Stimulated activated naive CD4-positive, alpha-beta T cell treated with Interleukin-2 at 50 U/mL for 16 hours (primary cell): ENCODE measurements at regions not wholly inside any gene's neighbourhood (a gene's known extent, or its start where the extent isn't known, plus 50 kb on each side); places are given as distances from the start of the nearest gene placed in this dataset.
"Not testable (repeated sequence)": the region's sequence is repeated elsewhere in the genome, so short reads cannot be mapped to it uniquely, and the experiment has no call there.

Experiments used
- DNase-seq: peaks from one replicate; lab custom pipeline; 2025; lab: John Stamatoyannopoulos, UW

DNA sequence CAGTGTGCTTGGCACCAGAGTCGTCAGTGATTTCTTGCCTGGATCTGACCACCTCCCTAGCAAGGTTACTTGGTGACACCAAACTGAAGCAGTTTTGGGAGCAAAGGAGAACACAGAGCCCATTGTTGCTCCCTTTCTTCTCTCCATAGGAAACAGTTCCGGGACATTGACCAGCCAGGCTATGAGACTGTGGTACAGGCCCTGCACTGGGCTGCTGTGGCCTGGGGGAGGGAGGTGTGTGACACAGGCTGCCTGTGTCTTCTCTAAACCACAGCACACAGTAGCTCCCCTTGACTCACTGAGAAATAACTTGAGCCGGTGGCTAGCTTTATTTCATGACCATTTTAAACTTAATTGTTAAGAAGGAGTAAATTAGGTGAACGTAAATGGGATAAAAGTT is 214.8 kb upstream of the UBL3 start:
- DNase-seq: no peak

DNA sequence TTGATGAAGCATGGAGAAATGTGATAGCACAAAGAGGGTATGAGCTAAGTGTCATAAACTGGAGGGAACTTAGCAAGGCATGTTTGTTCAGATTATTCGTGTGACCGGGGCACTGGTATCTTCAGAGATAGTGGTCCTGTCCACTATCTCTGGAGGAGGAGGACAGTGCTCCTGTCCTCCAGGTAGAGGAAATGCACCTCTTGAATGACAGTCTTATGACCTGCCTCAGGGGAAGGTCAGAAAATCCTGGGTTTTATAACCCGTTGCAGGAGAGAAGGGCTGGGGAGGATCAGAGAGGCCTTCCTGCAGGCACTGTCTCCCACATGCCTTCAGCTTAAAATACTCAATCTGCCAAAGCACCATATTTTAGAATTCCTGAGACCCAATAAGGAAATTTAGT is 213.5 kb upstream of the UBL3 start:
- no peak for DNase-seq

DNA sequence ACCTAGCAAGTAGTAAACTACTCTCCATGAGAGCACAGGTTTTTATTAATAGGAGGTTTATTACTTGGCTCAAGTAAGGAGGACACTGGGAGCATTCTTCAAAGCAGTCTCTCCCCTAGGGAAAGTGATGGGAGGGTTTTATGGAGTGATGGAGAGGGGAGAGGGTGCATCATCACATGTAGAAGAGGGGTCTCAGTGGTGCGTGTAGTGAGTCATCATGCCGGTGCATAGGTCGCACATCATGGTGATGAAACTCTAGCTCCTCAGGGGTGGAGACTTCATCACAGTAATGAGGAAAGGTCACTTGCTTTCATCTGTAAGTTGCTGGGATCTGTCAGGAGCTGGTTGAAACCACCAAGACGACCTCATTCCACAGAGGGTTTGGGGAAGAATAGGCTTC is 210.8 kb upstream of the UBL3 start:
- DNase-seq: no peak

DNA sequence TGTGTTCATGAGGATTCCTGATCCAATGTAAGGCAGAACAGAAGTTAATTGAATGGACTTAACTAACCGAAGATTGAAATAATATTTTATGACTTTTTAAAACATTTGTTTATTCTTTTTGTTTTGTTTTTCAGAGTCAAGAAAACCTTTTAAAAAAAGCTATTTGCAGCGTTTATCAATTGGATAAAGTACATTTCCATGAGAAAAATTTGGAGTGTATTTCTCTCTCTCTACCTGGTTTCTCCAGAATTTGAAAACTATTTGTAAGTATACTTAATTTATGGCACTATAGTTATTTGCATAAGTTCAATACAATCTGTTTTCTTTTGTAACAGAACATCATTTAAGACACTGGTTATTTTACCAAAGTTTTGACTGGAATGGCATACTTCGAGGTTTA is 208.0 kb upstream of the UBL3 start:
- no peak for DNase-seq

DNA sequence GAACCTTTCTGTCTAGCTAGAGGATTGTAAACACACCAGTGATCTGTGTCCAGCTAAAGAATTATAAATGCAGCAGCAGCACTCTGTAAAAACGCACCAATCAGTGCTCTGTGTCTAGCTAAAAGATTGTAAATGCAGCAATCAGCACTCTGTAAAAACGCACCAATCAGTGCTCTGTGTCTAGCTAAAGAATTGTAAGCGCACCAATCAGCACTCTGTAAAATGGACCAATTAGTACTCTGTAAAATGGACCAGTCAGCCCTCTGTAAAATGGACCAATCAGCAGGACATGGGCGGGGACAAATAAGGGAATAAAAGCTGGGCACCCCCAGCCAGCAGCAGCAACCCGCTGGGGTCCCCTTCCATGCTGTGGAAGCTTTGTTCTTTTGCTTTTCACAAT is 204.1 kb upstream of the UBL3 start:
- DNase-seq: not testable (repeated sequence)

DNA sequence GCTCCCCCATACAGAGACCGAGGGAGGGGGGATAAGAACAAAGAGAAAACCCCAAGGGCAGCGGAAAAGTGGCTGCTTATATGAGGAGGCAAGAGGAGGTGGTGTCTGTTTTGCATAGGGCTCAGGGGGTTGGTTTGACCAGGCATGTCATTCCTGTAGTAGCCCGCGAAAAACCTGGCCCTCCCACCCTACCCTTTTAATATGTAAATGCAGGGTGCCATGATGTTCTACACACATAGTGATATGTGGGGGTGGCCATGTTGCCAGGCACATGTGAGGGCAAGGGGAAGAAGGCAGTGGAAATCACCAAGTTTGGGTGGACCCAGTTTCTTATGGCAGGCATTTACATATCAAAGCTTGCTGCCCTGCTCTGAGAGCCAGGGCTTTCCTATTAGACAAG is 203.5 kb upstream of the UBL3 start:
- DNase-seq: no peak

DNA sequence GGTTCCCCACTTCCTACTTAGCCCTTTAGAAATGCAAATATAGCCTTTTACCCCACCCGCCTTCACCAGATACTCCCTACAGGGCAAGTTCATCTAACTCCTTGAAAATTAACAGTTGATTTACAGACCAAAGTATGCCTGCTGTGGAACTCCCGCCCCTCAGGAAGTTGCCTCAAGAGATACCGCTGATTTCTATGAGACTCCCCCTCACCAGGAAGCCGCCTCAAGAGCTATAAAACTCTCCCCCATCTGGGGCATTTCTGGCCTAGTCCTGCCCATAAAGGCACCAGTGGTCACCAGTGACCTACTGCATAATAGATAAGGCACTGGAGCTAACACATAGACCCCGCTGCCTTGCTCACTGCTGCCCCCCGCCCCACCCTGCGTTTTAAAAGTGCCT is 201.7 kb upstream of the UBL3 start:
- no peak for DNase-seq

DNA sequence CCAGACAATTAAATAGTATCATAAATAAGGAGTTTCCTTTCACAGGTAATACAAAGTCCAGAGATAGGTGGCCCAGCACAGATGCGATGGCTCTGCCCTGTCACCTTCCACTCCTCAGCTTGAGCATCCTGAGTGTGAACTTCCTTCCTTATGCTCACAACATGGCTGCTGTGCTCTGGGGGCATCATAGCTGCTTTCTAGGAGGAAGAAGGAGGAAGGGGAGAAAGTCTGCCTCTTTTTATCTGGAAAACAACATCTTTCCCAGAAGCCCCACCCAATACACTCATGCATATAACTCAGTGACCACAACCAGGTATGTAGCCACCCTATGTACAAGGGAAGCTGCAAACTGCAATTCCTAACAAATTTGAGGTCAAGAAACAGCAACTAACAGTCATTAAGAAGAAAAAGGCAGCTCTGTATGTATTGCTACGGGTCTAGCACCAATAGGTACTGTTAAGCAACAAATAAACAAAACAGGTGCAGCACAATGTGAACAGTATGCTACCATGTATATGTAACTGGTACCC is 201.2 kb upstream of the UBL3 start:
- no peak for DNase-seq

DNA sequence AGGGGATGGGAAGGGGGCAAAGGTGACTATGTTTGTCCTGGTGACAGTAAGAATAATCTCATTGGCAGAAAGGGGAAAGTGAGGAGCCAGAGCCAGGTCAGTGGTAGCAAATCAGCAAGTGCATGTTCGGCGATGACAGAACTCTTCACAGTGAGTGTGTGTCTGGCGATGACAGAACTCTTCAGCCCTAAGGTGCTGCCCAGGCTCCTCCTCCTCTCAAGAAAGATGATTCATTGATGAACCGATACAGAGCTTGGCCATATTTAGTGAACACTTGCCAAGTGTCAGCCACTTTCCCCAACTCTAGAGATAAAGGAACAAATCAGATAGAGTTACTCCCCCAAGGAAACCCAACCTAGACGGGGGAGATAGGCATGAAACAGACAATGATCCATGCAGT is 199.3 kb upstream of the UBL3 start:
- no peak for DNase-seq

DNA sequence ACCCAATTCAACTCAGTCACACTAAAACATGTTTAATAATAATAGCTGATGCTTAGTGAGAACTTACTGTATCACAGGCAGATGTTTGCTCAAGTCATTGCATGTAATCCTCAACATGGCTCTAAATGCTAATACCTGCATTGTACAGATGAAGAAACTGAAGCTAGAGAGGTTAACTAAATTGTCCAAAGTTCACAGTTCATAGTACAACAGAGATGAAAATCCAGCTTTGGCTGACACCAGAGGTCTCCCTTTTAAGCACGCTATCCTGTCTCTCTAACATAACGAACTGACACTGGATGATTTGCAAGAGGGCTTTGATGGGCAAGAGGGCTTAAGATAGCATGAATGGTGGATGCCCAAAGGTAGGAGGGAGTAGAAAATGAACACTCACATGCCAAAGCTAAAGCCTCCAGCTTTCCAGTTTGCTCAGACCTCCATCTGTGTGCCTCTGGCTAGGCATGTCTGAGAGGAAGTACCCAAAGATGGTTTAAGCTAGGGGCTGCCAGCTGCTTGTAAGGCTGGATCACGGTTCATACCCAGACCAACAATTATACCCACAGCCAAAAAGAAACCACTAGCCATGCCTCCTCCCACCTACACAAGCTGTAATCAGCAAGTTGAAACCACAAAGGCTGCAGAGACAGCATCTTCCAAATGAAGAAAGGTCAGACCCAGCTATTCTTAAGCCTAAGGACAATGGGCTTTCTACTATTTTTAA is 196.9 kb upstream of the UBL3 start:
- DNase-seq: no peak

DNA sequence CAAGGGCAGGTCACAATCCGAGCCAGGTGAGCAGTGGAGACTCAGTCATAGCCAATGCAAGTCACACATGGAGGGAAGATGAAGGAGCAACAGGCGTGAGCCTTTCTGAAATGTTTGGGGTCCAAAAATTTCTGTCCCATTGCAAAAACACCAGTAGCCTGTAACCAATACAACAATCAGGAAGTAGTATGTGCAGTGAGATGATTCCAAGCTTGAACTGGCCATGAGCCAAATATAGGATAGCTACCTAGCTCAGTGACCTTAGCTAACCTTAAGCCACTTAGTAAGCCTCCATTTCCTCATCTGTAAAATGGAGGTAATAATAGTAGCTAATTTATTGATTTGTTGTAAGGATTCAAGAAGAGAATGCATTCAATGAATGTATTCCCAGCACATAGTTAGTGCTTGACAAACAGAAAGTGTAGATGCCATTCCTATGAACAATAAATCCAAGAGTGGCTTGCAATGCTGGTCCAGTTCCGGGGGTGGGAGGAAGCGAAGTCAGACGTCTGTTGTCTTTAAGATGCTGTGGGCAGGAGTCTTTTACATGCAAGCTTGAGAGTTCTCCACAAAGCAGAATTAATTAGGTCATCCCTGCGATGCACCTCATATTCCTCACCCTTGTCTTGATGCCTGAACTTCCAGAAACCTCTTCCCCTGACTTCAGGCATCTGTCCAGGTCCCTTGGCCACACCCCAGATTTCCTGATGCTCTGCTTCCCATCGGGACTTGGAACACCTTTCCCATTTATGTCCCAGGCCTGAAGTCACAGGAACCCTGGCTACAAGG is 195.7 kb upstream of the UBL3 start:
- no peak for DNase-seq

DNA sequence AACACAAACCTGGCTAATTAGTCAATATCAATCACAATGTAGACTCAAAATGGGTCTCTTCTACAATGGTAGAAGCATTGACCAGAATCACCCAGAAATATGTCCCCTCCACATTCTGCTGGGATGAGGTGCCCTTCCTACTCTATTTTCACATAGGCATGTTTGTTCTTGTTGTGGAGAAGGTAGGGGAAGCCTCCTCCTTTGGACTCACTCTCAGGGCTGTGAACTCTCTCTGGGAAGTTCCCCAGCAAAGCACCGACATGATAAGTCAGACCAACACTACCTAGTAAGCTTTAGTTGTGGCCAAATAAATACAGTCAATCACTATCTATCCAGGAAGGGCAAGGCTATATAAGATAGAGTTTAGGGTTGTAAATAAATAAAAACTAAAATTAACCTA is 194.5 kb upstream of the UBL3 start:
- no peak for DNase-seq

DNA sequence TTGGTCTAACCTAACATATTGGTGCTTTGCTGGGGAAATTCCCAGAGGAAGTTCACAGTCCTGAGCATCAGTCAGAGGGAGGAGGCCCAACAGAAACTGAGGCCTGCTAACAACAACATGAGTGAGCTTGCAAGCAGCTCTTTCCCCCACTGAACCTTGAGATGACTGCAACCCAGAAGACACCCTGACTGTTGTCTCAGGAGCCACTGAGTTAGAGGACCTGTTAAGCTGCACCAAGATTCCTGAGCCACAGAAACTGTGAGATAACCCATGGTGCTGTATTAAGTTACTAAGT is 193.2 kb upstream of the UBL3 start:
- DNase-seq: no peak

DNA sequence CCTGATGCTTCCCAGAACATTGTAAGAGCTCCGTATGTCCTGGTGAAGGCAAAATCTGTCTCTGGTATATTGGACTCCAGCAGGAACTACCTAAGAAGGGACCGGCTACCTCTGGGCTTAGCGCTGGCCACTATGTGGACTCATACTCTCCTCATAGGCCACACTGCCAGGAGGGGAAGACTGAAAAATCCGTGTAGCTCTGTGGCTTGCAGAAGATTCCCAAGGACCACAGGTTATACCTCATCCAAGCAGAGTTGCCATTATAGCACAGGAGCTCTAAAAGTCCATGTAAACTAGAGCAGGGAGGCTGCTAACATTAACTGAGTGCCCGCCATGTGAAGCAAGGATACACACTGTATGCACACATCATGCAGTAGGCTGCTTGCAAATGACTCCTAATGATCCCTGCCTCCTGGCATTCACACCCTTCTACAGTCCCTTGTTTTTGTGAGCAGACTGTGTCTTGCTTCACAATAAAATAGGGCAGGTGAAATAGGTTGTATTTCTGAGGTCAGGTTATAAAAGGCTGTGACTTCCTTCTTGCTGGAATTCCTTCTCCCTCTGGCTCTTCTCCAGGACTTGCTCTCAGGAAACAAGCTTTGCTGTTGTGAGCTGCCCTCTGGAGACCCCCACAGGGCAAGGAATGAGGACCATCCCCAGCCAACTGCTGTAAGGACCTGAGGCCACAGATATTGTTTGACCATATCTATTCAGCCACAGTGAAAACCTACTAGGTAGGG is 192.6 kb upstream of the UBL3 start:
- DNase-seq: no peak

DNA sequence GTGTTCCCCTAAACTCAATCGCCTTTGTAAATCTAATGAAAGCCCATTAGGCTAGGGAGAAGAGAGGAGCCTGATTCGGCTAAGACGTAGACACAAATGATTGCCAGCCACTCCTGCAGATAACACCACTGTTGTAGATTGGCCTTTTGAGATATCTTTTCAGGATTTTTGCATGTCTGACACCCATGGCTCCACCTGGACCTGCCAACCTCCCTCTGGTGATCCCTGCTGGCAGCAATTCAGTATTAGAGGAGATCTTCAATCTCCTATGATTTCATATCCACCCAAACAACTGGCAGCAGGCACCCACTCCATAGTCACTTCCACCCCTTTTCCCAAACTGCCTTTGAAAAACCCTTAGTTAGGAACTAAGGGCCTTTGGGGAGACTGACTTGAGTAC is 191.9 kb upstream of the UBL3 start:
- no peak for DNase-seq

DNA sequence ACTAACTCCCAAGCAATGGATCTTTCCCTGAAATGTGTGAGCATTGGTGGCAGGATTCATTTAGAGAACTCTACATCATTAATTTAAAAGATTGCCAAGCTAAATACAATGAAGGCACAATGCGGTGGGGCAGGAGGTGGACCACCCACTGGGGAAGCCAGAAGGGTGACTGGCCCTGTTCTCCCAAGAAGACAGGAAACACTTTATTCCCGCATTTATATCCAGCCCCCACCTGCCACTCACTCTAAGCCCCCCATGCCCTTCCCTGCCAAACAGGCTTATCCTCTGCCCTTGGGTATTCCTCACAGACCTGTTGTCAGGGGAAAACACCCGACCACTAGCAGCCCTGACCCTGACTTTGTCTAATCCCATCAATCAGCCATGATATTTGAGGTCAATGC is 189.1 kb upstream of the UBL3 start:
- no peak for DNase-seq

DNA sequence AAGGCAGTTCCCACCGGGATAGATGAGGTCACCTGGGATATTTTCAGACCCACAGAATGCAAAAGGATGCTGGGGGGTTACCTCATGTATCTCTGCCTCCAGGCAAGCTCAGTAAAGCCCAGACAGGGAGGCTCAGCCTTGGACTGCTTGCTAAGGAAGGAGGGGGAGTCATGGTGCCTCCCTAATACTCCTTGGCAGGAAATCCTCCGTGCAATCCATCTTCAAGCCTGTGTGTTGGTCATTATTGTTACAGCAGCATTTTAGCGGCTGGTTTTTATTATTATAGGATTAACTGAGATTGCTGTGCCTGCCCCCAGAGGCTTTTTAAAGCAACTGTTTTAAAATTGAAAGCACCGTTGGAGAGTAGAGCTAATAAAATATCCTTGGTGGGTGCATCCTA is 188.5 kb upstream of the UBL3 start:
- no peak for DNase-seq

DNA sequence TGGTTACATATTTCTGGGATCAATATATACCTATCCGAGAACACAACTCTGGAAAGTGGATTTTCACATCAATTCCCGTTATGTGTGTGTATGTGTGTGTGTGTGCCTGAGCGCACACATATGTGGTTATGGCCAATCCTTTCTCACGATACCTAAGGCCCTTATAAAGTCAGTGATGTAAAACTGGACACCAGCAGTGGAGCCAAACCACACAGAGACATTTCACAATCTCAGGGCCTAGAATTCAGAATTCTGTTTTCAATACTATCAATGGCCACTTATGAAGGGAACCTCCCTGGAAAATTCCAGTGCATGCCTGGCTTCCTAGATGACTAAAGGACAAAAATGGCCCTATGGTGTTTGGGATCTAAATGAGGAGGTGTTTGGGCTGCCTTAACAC is 187.3 kb upstream of the UBL3 start:
- no peak for DNase-seq

DNA sequence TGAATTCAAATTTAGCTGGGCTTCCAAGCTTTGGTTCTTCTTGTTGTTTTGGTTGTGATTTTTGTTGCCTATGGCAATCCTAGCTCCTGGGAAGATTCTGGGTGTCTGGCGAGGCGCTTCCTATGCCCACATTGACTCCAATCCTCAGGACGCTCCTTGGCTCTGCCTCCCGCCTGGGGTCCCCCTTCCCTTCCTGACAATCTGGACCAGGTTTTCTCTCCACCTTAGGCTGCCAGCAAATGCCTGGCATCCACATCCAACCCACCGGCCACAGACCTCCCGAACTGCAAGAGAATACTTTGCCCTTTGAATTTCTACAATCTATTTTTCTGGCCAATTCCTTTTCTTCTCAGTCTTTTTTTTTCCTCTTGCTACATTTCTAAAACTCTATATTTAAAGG is 186.9 kb upstream of the UBL3 start:
- no peak for DNase-seq

DNA sequence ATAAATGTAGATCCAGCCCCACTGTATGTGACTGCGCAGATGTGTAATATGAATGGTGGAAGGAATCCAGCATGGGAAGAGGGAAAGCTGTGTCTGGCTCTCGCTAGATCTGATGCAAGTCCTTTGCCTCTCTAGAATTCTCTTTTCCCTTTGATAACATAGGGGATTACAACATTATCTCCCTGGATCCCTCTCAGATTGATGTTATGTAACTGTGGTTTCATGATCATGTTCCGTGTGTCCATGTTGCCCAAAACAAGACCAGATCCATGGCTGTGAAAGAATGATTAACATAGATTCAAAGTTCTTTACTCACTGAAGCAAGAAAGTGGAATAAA is 184.0 kb upstream of the UBL3 start:
- no peak for DNase-seq

DNA sequence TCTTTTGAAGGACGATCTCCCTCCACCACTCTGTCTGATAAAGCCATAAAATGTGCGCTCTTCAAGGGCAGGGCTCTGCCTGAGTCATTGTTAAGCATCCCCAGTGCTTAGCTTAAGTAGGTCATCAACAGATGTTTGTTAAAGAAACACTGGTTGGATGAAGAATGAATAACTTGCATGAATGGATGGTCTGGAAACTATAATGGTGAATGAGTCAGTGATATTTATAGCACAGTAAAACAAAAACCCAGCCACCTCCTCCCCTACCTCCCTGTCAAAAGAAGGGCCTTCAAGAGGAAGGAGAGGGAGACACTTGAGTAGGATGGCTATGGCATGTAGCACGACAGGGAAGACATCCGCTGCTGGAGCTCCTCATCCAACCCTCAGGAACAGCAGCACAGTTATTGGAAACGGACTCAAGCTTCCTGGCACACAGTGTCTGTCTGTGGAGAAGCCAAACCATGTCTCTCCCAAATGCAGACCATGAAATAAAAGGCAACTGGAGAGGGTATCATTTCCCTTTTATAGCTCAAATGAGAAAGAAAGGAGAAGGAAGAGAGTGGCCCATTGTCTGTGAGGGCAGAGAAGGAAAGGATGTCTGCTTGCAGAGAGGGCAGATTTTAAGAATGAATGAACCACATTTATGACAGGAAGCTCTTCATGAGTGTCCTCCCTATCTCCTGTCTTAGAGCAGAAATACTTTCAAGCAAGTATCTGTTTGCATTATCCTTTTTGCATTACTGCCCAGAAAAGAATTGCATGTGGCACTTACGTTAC is 183.5 kb upstream of the UBL3 start:
- DNase-seq: no peak

DNA sequence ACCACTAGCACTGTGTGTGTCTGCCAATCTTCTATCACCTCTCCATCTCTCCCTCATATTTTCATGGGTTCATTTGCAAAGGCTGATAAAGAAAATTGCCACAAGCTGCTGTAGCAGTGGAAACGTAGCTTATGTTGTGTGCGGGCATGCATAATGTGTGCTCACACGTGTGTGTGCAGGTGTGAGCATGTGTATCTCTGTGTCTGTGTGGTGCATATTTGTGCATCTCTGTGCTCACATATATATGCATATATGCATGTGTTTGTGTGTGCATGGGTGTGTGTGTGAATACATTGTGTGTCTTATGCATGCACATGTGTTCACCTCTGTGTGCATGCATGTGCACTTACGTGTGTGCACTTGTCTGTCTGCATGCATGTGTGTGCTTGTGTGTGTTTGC is 181.8 kb upstream of the UBL3 start:
- DNase-seq: no peak

DNA sequence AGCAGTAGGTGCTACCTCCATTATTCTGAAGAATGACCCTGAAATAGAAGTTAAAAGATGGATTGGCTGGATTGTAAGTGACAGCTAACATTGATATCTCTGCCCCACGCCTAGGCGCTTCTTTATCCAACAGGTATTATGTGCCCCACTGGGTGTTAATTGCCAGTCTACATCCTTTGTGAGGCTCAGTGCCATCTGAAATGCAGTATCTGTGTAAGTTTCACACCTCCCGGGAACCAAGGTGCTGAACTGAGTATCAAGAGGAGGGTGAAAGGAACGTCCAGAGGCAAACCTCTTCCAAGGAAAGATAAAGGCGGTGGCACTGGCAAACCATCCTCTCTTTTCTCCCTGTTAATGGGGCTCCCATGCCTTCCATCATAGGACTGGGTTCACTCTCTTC is 181.1 kb upstream of the UBL3 start:
- DNase-seq: no peak
